ENCODE measurements at regions not wholly inside any gene's neighbourhood (a gene's known extent, or its start where the extent isn't known, plus 50 kb on each side); places are given as distances from the start of the nearest gene placed in this dataset.

GRCh38 chr3:191707817-191708216, 246.9 kb downstream of the PYDC2 start:
- Histone ChIP-seq H3K36me3 (ENCODE audit: low read depth) (no peaks in the 10 kb centered on the region), H3K79me2 (ENCODE audit: insufficient read depth) (no peaks in the 10 kb centered on the region), H3K9me2 (ENCODE audit: insufficient read depth) (no peaks in the 10 kb centered on the region), H3K4me1 (ENCODE audit: insufficient read depth) (no peaks in the 10 kb centered on the region), H4K20me1 (ENCODE audit: insufficient read depth) (no peaks in the 10 kb centered on the region), H3K27me3 (replicated peaks; ENCODE audit: insufficient read depth) (no peaks in the 10 kb centered on the region), H3K4me2 (ENCODE audit: unreplicated experiment) (no peak overlapping the region), H3K9ac (no peak overlapping the region), H2AFZ (no peak overlapping the region), H3K27ac (no peak overlapping the region), H3F3A (ENCODE audit: insufficient read depth) (no peaks in the 10 kb centered on the region), H3K4me3 (no peak overlapping the region), H3K9me3 (ENCODE audit: low read depth) (no peaks in the 10 kb centered on the region)
- TF ChIP-seq EZH2phosphoT487 (IDR thresholded peaks at IDR 0.05; ENCODE audit: insufficient read depth, low read depth) (no peak), EZH2 (IDR thresholded peaks at IDR 0.05; ENCODE audit: insufficient read depth, poor library complexity, severe bottlenecking) (no peak)
- DNase-seq: no peak
- in situ Hi-C loops (cut with MboI): no loop called here
- 6 to 13% methylated on average over 6 of the region's 6 CpGs for WGBS, 2 experiments (ENCODE audit: low coverage in 1 of 2, low lambda C conversion rate in 2 of 2, missing lambda C conversion rate in 2 of 2)

- Histone ChIP-seq H4K20me1 (ENCODE audit: insufficient read depth) (no peaks in the 10 kb centered on the region), H3K4me2 (ENCODE audit: unreplicated experiment) (no peak overlapping the region), H3K9me2 (ENCODE audit: insufficient read depth) (no peaks in the 10 kb centered on the region), H3K27me3 (replicated peaks; ENCODE audit: insufficient read depth) (no peaks in the 10 kb centered on the region), H3K4me1 (ENCODE audit: insufficient read depth) (no peaks in the 10 kb centered on the region), H3K36me3 (ENCODE audit: low read depth) (no peaks in the 10 kb centered on the region), H3K27ac (no peak overlapping the region), H3F3A (ENCODE audit: insufficient read depth) (no peaks in the 10 kb centered on the region), H3K9me3 (ENCODE audit: low read depth) (no peaks in the 10 kb centered on the region), H3K79me2 (ENCODE audit: insufficient read depth) (no peaks in the 10 kb centered on the region), H3K4me3 (no peak overlapping the region), H3K9ac (no peak overlapping the region), H2AFZ (no peak overlapping the region)
- DNase-seq: no peak
- WGBS, 2 experiments (ENCODE audit: low coverage in 1 of 2, low lambda C conversion rate in 2 of 2, missing lambda C conversion rate in 2 of 2): 0% methylated on average over 1 of the region's 1 CpG
- TF ChIP-seq EZH2 (IDR thresholded peaks at IDR 0.05; ENCODE audit: insufficient read depth, poor library complexity, severe bottlenecking) (no peak), EZH2phosphoT487 (IDR thresholded peaks at IDR 0.05; ENCODE audit: insufficient read depth, low read depth) (no peak)
- in situ Hi-C loops (cut with MboI): no loop called here
These were observed 254.6 kb downstream of the PYDC2 start for GRCh38 chr3:191715585-191715984.

- no peak for TF ChIP-seq EZH2phosphoT487 (IDR thresholded peaks at IDR 0.05; ENCODE audit: insufficient read depth, low read depth)
- 8 to 12% methylated on average over 4 of the region's 4 CpGs for WGBS, 2 experiments (ENCODE audit: low coverage in 1 of 2, low lambda C conversion rate in 2 of 2, missing lambda C conversion rate in 2 of 2)
- no peaks in the 10 kb centered on the region for H3K36me3 ChIP-seq (ENCODE audit: low read depth)
- no peak overlapping the region for H3K4me2 ChIP-seq (ENCODE audit: unreplicated experiment)
- no peaks in the 10 kb centered on the region for H3K79me2 ChIP-seq (ENCODE audit: insufficient read depth)
- H3K27me3 ChIP-seq (replicated peaks; ENCODE audit: insufficient read depth): no peaks in the 10 kb centered on the region
- H3K4me3 ChIP-seq: no peak overlapping the region
- no peak overlapping the region for H2AFZ ChIP-seq
- H3K9me2 ChIP-seq (ENCODE audit: insufficient read depth): no peaks in the 10 kb centered on the region
- no peak for DNase-seq
- in situ Hi-C loops (cut with MboI): no loop called here
- H3K27ac ChIP-seq: no peak overlapping the region
- H3K9ac ChIP-seq: no peak overlapping the region
- no peaks in the 10 kb centered on the region for H3K4me1 ChIP-seq (ENCODE audit: insufficient read depth)
- no peaks in the 10 kb centered on the region for H4K20me1 ChIP-seq (ENCODE audit: insufficient read depth)
- no peaks in the 10 kb centered on the region for H3K9me3 ChIP-seq (ENCODE audit: low read depth)
- H3F3A ChIP-seq (ENCODE audit: insufficient read depth): no peaks in the 10 kb centered on the region
These were observed 260.5 kb downstream of the PYDC2 start for GRCh38 chr3:191721390-191721861.

GRCh38 chr3:191721990-191722389, 261.0 kb downstream of the PYDC2 start:
- Histone ChIP-seq H3K4me1 (ENCODE audit: insufficient read depth) (no peaks in the 10 kb centered on the region), H3K9ac (no peak overlapping the region), H3K9me3 (ENCODE audit: low read depth) (no peaks in the 10 kb centered on the region), H3K36me3 (ENCODE audit: low read depth) (no peaks in the 10 kb centered on the region), H3K27ac (no peak overlapping the region), H3K27me3 (replicated peaks; ENCODE audit: insufficient read depth) (no peaks in the 10 kb centered on the region), H2AFZ (no peak overlapping the region), H3K79me2 (ENCODE audit: insufficient read depth) (no peaks in the 10 kb centered on the region), H3K9me2 (ENCODE audit: insufficient read depth) (no peaks in the 10 kb centered on the region), H3F3A (ENCODE audit: insufficient read depth) (no peaks in the 10 kb centered on the region), H3K4me2 (ENCODE audit: unreplicated experiment) (no peak overlapping the region), H3K4me3 (no peak overlapping the region), H4K20me1 (ENCODE audit: insufficient read depth) (no peaks in the 10 kb centered on the region)
- WGBS, 2 experiments (ENCODE audit: low coverage in 1 of 2, low lambda C conversion rate in 2 of 2, missing lambda C conversion rate in 2 of 2): 0 to 8% methylated on average over 1 of the region's 1 CpG
- no peak for TF ChIP-seq EZH2 (IDR thresholded peaks at IDR 0.05; ENCODE audit: insufficient read depth, poor library complexity, severe bottlenecking)
- no peak for TF ChIP-seq EZH2phosphoT487 (IDR thresholded peaks at IDR 0.05; ENCODE audit: insufficient read depth, low read depth)
- in situ Hi-C loops (cut with MboI): no loop called here
- DNase-seq: no peak

GRCh38 chr3:191727338-191727737, 266.4 kb downstream of the PYDC2 start:
- no peak overlapping the region for H3K9ac ChIP-seq
- H3K9me3 ChIP-seq (ENCODE audit: low read depth): no peaks in the 10 kb centered on the region
- no peaks in the 10 kb centered on the region for H3F3A ChIP-seq (ENCODE audit: insufficient read depth)
- H3K27me3 ChIP-seq (replicated peaks; ENCODE audit: insufficient read depth): no peaks in the 10 kb centered on the region
- no peak overlapping the region for H2AFZ ChIP-seq
- H3K79me2 ChIP-seq (ENCODE audit: insufficient read depth): no peaks in the 10 kb centered on the region
- H3K9me2 ChIP-seq (ENCODE audit: insufficient read depth): no peaks in the 10 kb centered on the region
- no peak overlapping the region for H3K4me3 ChIP-seq
- 3 to 9% methylated on average over 1 of the region's 1 CpG for WGBS, 2 experiments (ENCODE audit: low coverage in 1 of 2, low lambda C conversion rate in 2 of 2, missing lambda C conversion rate in 2 of 2)
- no peaks in the 10 kb centered on the region for H3K4me1 ChIP-seq (ENCODE audit: insufficient read depth)
- H3K4me2 ChIP-seq (ENCODE audit: unreplicated experiment): no peak overlapping the region
- in situ Hi-C loops (cut with MboI): no loop called here
- no peak for DNase-seq
- no peaks in the 10 kb centered on the region for H3K36me3 ChIP-seq (ENCODE audit: low read depth)
- no peaks in the 10 kb centered on the region for H4K20me1 ChIP-seq (ENCODE audit: insufficient read depth)
- no peak overlapping the region for H3K27ac ChIP-seq
- TF ChIP-seq EZH2phosphoT487 (IDR thresholded peaks at IDR 0.05; ENCODE audit: insufficient read depth, low read depth) (no peak), EZH2 (IDR thresholded peaks at IDR 0.05; ENCODE audit: insufficient read depth, poor library complexity, severe bottlenecking) (no peak)

Data from GM23248 (cell line).